ENCODE measurements at regions not wholly inside any gene's neighbourhood (a gene's known extent, or its start where the extent isn't known, plus 50 kb on each side); places are given as distances from the start of the nearest gene placed in this dataset.
A peak's percentile ranks its signal among the peaks of the same experiment; 100 is the strongest.

GRCh38 chr6:17182961-17183360 is 81.1 kb downstream of the STMND1 start:
- no peaks in the 10 kb centered on the region for H3K4me1 ChIP-seq
- H3K4me3 ChIP-seq: no peak overlapping the region
- H3K27ac ChIP-seq: no peak overlapping the region
- H3K36me3 ChIP-seq: no peaks in the 10 kb centered on the region
- no peak for ATAC-seq
- no peak for TF ChIP-seq POLR2A (IDR thresholded peaks at IDR 0.05)
- no peak for TF ChIP-seq EP300 (IDR thresholded peaks at IDR 0.05)
- TF ChIP-seq, protein P1, sequence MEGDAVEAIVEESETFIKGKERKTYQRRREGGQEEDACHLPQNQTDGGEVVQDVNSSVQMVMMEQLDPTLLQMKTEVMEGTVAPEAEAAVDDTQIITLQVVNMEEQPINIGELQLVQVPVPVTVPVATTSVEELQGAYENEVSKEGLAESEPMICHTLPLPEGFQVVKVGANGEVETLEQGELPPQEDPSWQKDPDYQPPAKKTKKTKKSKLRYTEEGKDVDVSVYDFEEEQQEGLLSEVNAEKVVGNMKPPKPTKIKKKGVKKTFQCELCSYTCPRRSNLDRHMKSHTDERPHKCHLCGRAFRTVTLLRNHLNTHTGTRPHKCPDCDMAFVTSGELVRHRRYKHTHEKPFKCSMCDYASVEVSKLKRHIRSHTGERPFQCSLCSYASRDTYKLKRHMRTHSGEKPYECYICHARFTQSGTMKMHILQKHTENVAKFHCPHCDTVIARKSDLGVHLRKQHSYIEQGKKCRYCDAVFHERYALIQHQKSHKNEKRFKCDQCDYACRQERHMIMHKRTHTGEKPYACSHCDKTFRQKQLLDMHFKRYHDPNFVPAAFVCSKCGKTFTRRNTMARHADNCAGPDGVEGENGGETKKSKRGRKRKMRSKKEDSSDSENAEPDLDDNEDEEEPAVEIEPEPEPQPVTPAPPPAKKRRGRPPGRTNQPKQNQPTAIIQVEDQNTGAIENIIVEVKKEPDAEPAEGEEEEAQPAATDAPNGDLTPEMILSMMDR (IDR thresholded peaks at IDR 0.05): no peak
- no peak for TF ChIP-seq POLR2AphosphoS5 (IDR thresholded peaks at IDR 0.05)
- H3K27me3 ChIP-seq: no peaks in the 10 kb centered on the region
- H3K9me3 ChIP-seq: peaks cover 0 to 15% (median 0%) of the 10 kb centered on the region in 3 donors
- 50 to 80% methylated on average over 1 to 2 of the region's 2 CpGs for WGBS, 2 donors (ENCODE audit: low coverage in 1 of 2)

DNA sequence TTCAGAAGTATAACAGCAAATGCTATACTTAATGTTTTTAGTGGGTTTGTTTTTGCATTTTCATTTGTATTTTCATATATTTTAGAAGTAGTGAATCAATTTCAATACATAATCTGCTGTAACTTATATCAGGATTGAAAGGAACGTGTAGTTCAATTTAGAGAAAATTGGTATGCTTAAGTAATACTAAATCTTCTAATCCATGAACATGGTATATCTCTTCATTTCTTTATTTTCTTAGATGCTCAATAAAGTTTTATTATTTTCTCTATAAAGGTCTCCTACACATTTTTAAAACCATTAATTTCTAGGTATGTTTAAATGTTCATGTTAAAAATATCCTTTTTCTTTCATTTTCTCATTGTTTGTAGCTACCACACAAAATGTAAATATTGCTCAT is 85.1 kb downstream of the STMND1 start:
- WGBS, 2 donors (ENCODE audit: low coverage in 1 of 2): 95 to 100% methylated on average over 1 of the region's 1 CpG
- H3K27ac ChIP-seq: no peak overlapping the region
- ATAC-seq: no peak
- no peak overlapping the region for H3K4me3 ChIP-seq
- no peak for TF ChIP-seq EP300 (IDR thresholded peaks at IDR 0.05)
- TF ChIP-seq, protein P1 (IDR thresholded peaks at IDR 0.05): no peak
- no peak for TF ChIP-seq POLR2AphosphoS5 (IDR thresholded peaks at IDR 0.05)
- no peak for TF ChIP-seq POLR2A (IDR thresholded peaks at IDR 0.05)
- H3K27me3 ChIP-seq: no peaks in the 10 kb centered on the region
- H3K36me3 ChIP-seq: no peaks in the 10 kb centered on the region
- H3K4me1 ChIP-seq: no peaks in the 10 kb centered on the region
- H3K9me3 ChIP-seq: peaks cover 0 to 15% (median 0%) of the 10 kb centered on the region in 3 donors

DNA sequence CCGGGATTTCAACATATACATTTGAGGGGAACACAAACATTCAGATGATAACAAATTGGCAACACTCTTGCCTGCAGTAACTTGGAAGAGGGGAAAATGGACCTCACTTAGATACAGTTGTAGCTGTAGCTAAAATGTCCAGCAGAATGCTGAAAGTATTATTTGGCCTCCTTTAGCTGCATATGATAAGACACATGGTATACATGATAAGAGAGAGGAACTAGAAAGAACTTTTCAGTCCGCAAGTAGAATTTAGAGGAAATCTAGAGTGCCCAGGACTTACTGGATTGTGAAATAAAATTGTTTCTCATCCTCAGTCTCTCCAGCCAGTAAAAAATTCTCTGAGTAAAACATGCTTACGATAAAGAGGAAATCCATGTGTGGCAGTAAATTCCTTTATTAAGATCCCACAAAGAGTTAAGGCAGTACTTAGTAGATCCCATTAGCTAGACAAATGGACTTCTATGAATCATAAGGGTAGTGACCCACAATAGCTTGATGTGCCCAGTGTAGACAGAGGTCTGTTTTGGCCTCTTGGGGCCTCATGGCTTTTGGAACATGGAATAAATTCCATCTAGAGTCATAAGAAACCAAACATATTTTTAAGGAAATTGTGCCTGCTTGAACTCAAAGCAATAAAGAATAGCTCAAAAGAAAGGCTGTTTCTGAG is 87.9 kb upstream of the RBM24 start:
- 65 to 90% methylated on average over 2 to 3 of the region's 3 CpGs for WGBS, 2 donors (ENCODE audit: low coverage in 1 of 2)
- TF ChIP-seq POLR2A (IDR thresholded peaks at IDR 0.05) (no peak), POLR2AphosphoS5 (IDR thresholded peaks at IDR 0.05) (no peak), EP300 (IDR thresholded peaks at IDR 0.05) (no peak)
- TF ChIP-seq, protein P1 (IDR thresholded peaks at IDR 0.05): no peak
- H3K4me3 ChIP-seq: no peak overlapping the region
- no peak for ATAC-seq
- no peaks in the 10 kb centered on the region for H3K27me3 ChIP-seq
- no peak overlapping the region for H3K27ac ChIP-seq
- no peaks in the 10 kb centered on the region for H3K36me3 ChIP-seq
- H3K9me3 ChIP-seq: no peaks in the 10 kb centered on the region
- H3K4me1 ChIP-seq: no peaks in the 10 kb centered on the region

GRCh38 chr6:17197607-17198006 is 83.6 kb upstream of the RBM24 start:
- WGBS, 2 donors (ENCODE audit: low coverage in 1 of 2): 100% methylated on average over 3 to 6 of the region's 6 CpGs
- H3K4me1 ChIP-seq: no peaks in the 10 kb centered on the region
- no peaks in the 10 kb centered on the region for H3K9me3 ChIP-seq
- H3K27ac ChIP-seq: no peak overlapping the region
- no peaks in the 10 kb centered on the region for H3K27me3 ChIP-seq
- no peaks in the 10 kb centered on the region for H3K36me3 ChIP-seq
- H3K4me3 ChIP-seq: no peak overlapping the region
- ATAC-seq: no peak
- TF ChIP-seq, protein P1 (IDR thresholded peaks at IDR 0.05): no peak
- no peak for TF ChIP-seq EP300 (IDR thresholded peaks at IDR 0.05)
- TF ChIP-seq POLR2AphosphoS5 (IDR thresholded peaks at IDR 0.05): no peak
- no peak for TF ChIP-seq POLR2A (IDR thresholded peaks at IDR 0.05)

GRCh38 chr6:17200395-17200794 is 80.8 kb upstream of the RBM24 start:
- Histone ChIP-seq H3K4me3 (no peak overlapping the region), H3K4me1 (no peaks in the 10 kb centered on the region), H3K36me3 (no peaks in the 10 kb centered on the region), H3K9me3 (no peaks in the 10 kb centered on the region), H3K27me3 (no peaks in the 10 kb centered on the region), H3K27ac (no peak overlapping the region)
- ATAC-seq: no peak
- no CpG with 5 or more reads among the region's 34 CpGs for WGBS, 2 donors (ENCODE audit: low coverage in 1 of 2)
- TF ChIP-seq EP300 (IDR thresholded peaks at IDR 0.05): no peak
- TF ChIP-seq, protein P1 (IDR thresholded peaks at IDR 0.05): peak in 1 of 4 experiments; percentile 31
